HG02884 (cell line): ENCODE measurements at regions not wholly inside any gene's neighbourhood (a gene's known extent, or its start where the extent isn't known, plus 50 kb on each side); places are given as distances from the start of the nearest gene placed in this dataset.

ENCODE experiments used
- ATAC-seq: cut with Tn5 transposase; IDR thresholded peaks from one replicate; pipeline ENCODE4 v1.9.1; 2021; ENCODE audit warnings: mild to moderate bottlenecking, moderate library complexity; ENCODE audit not compliant: unreplicated experiment

- ATAC-seq, result no peak
Measured at GRCh38 chr18:22467760-22468553, 50.2 kb upstream of the CTAGE1 start.

GRCh38 chr18:22468554-22468891 lies 50.8 kb upstream of the CTAGE1 start:
- no peak for ATAC-seq

GRCh38 chr18:22469061-22469734 lies 51.5 kb upstream of the CTAGE1 start:
- ATAC-seq, result no peak

- ATAC-seq, result no peak
Measured at GRCh38 chr18:22469926-22470247, 52.2 kb upstream of the CTAGE1 start.

- ATAC-seq, result no peak
Measured at GRCh38 chr18:22470248-22471235, 52.8 kb upstream of the CTAGE1 start.

GRCh38 chr18:22471546-22472131 lies 53.9 kb upstream of the CTAGE1 start:
- no peak for ATAC-seq

GRCh38 chr18:22473366-22473765 lies 55.7 kb upstream of the CTAGE1 start:
- ATAC-seq, result no peak

- no peak for ATAC-seq
Measured at GRCh38 chr18:22475426-22476100, 57.8 kb upstream of the CTAGE1 start.

GRCh38 chr18:22477222-22477621 lies 59.5 kb upstream of the CTAGE1 start:
- ATAC-seq, result no peak

- no peak for ATAC-seq
Measured at GRCh38 chr18:22482948-22483347, 65.2 kb upstream of the CTAGE1 start.

- no peak for ATAC-seq
Measured at GRCh38 chr18:22483407-22483806, 65.7 kb upstream of the CTAGE1 start.

- ATAC-seq, result no peak
Measured at GRCh38 chr18:22484471-22484870, 66.8 kb upstream of the CTAGE1 start.

- ATAC-seq, result no peak
Measured at GRCh38 chr18:22485808-22486244, 68.1 kb upstream of the CTAGE1 start.

- no peak for ATAC-seq
Measured at GRCh38 chr18:22486667-22487066, 69.0 kb upstream of the CTAGE1 start.

- no peak for ATAC-seq
Measured at GRCh38 chr18:22488554-22488953, 70.8 kb upstream of the CTAGE1 start.

GRCh38 chr18:22489704-22490103 lies 72.0 kb upstream of the CTAGE1 start:
- no peak for ATAC-seq

- no peak for ATAC-seq
Measured at GRCh38 chr18:22490429-22490846, 72.7 kb upstream of the CTAGE1 start.

GRCh38 chr18:22493255-22493654 lies 75.5 kb upstream of the CTAGE1 start:
- no peak for ATAC-seq

GRCh38 chr18:22493940-22494339 lies 76.2 kb upstream of the CTAGE1 start:
- ATAC-seq, result no peak

- ATAC-seq, result no peak
Measured at GRCh38 chr18:22494771-22495170, 77.1 kb upstream of the CTAGE1 start.

GRCh38 chr18:22499421-22499820 lies 81.7 kb upstream of the CTAGE1 start:
- no peak for ATAC-seq
